Upper lobe of left lung (tissue), 6 donors: ENCODE measurements at regions not wholly inside any gene's neighbourhood (a gene's known extent, or its start where the extent isn't known, plus 50 kb on each side); places are given as distances from the start of the nearest gene placed in this dataset.
"Not testable (repeated sequence)": the region's sequence is repeated elsewhere in the genome, so short reads cannot be mapped to it uniquely, and the experiment has no call there.

ENCODE experiments used
- ATAC-seq, 2 donors: fragments of 200-7000 bp; cut with Tn5 transposase; one replicate each; pipeline ENCODE4 v1.9.1; 2022; ENCODE audit warnings: mild to moderate bottlenecking in 2 of 2, moderate library complexity in 2 of 2; ENCODE audit not compliant: low FRiP score in 2 of 2
- DNase-seq, 2 donors: peaks; one replicate each; pipeline ENCODE4 v3.0.0-alpha.2; 2019 to 2020
- H3K27ac ChIP-seq, 4 donors: fragments of 200-600 bp; sonication (generic); one replicate each; pipeline ENCODE4 v1.5.1; 2016 to 2019
- H3K27me3 ChIP-seq, 4 donors: fragments of 200-600 bp; sonication (generic); one replicate each; pipeline ENCODE4 v1.5.1; 2017 to 2019
- H3K36me3 ChIP-seq, 4 donors: fragments of 200-600 bp; sonication (generic); one replicate each; pipeline ENCODE4 v1.5.1; 2016 to 2019
- H3K4me1 ChIP-seq, 4 donors: fragments of 200-600 bp; sonication (generic); one replicate each; pipeline ENCODE4 v1.5.1; 2018 to 2019
- H3K4me3 ChIP-seq, 4 donors: fragments of 200-600 bp; sonication (generic); one replicate each; pipeline ENCODE4 v1.5.1; 2017 to 2019; ENCODE audit warnings: mild to moderate bottlenecking in 2 of 4, moderate library complexity in 1 of 4
- H3K9me3 ChIP-seq, 4 donors: fragments of 200-600 bp; sonication (generic); one replicate each; pipeline ENCODE4 v1.5.1; 2018 to 2019
- CTCF ChIP-seq, 6 experiments: fragments of 450-650 bp in 4 of 6; fragments of 200-600 bp in 2 of 6; sonication (generic) in 2 of 6; IDR thresholded peaks; one replicate each; pipeline ENCODE4 v1.5.1; 2016 to 2019; ENCODE audit warnings: antibody characterized with exemption in 6 of 6
- EP300 ChIP-seq, 4 donors: sonication (generic); formaldehyde crosslinking; IDR thresholded peaks; one replicate each; pipeline ENCODE4 v1.5.1; 2017; ENCODE audit warnings: antibody characterized with exemption in 4 of 4, control low read depth in 2 of 4
- POLR2A ChIP-seq, 4 donors: fragments of 450-650 bp; IDR thresholded peaks; one replicate each; pipeline ENCODE4 v1.5.1; 2016 to 2017; ENCODE audit warnings: antibody characterized with exemption in 4 of 4, mild to moderate bottlenecking in 2 of 4
- POLR2AphosphoS5 ChIP-seq, 2 donors: sonication (generic); formaldehyde crosslinking; IDR thresholded peaks; one replicate each; pipeline ENCODE4 v1.5.1; 2017; ENCODE audit warnings: antibody characterized with exemption in 2 of 2
- WGBS, 2 donors: methylation state at CpG; one replicate each; pipeline ENCODE4 v1.1.5; 2017 to 2018; 5-methylcytosine and 5-hydroxymethylcytosine counted together
- donor health status: DM: no; HTN: no; CAD: no; lungs with moderate emphysema.
- donor health status: DM: no; HTN: yes; CAD: no; lungs with severe emphysema.

- no peak overlapping the region for H3K27ac ChIP-seq
- H3K36me3 ChIP-seq = no peaks in the 10 kb centered on the region
- WGBS, 2 donors = 40 to 42% methylated on average over 2 of the region's 2 CpGs
- peaks cover 0 to 4% (median 0%) of the 10 kb centered on the region in 4 donors for H3K9me3 ChIP-seq
- DNase-seq (no peak), ATAC-seq (no peak)
- TF ChIP-seq POLR2AphosphoS5 (IDR thresholded peaks at IDR 0.05) (no peak), EP300 (IDR thresholded peaks at IDR 0.05) (no peak), POLR2A (IDR thresholded peaks at IDR 0.05) (no peak), CTCF (IDR thresholded peaks at IDR 0.05) (no peak)
- H3K4me3 ChIP-seq = no peak overlapping the region
- H3K4me1 ChIP-seq = no peaks in the 10 kb centered on the region
- no peaks in the 10 kb centered on the region for H3K27me3 ChIP-seq
These were observed 318.7 kb upstream of the TECRL start for GRCh38 chr4:64727960-64728359.

GRCh38 chr4:64727391-64727790, 318.1 kb upstream of the TECRL start:
- not testable (repeated sequence) for H3K4me3 ChIP-seq, H3K27me3 ChIP-seq, H3K36me3 ChIP-seq, H3K9me3 ChIP-seq, H3K27ac ChIP-seq, DNase-seq, ATAC-seq, H3K4me1 ChIP-seq
- WGBS, 2 donors = 69 to 77% methylated on average over 5 of the region's 5 CpGs

GRCh38 chr4:64724689-64725088, 315.4 kb upstream of the TECRL start:
- H3K27me3 ChIP-seq = no peaks in the 10 kb centered on the region
- no peak for TF ChIP-seq POLR2A (IDR thresholded peaks at IDR 0.05)
- TF ChIP-seq POLR2AphosphoS5 (IDR thresholded peaks at IDR 0.05) = no peak
- no peak for TF ChIP-seq CTCF (IDR thresholded peaks at IDR 0.05)
- no peak for TF ChIP-seq EP300 (IDR thresholded peaks at IDR 0.05)
- H3K27ac ChIP-seq = no peak overlapping the region
- H3K4me3 ChIP-seq = no peak overlapping the region
- no peaks in the 10 kb centered on the region for H3K36me3 ChIP-seq
- DNase-seq (peak in 1 of 2 donors; percentile 1), ATAC-seq (no peak)
- H3K4me1 ChIP-seq = no peaks in the 10 kb centered on the region
- 83 to 94% methylated on average over 5 to 9 of the region's 9 CpGs for WGBS, 2 donors
- no peaks in the 10 kb centered on the region for H3K9me3 ChIP-seq

- TF ChIP-seq CTCF (IDR thresholded peaks at IDR 0.05) (no peak), POLR2A (IDR thresholded peaks at IDR 0.05) (no peak)
- no peaks in the 10 kb centered on the region for H3K27me3 ChIP-seq
- H3K4me3 ChIP-seq = no peak overlapping the region
- ATAC-seq = no peak
- WGBS, 2 donors = 77% methylated on average over 3 of the region's 3 CpGs
- H3K27ac ChIP-seq = no peak overlapping the region
- no peaks in the 10 kb centered on the region for H3K4me1 ChIP-seq
- no peaks in the 10 kb centered on the region for H3K36me3 ChIP-seq
- no peaks in the 10 kb centered on the region for H3K9me3 ChIP-seq
- no peak for DNase-seq
These were observed 311.9 kb upstream of the TECRL start for GRCh38 chr4:64721106-64721505.

- Histone ChIP-seq H3K36me3 (no peaks in the 10 kb centered on the region), H3K27me3 (no peaks in the 10 kb centered on the region), H3K9me3 (no peaks in the 10 kb centered on the region), H3K4me1 (no peaks in the 10 kb centered on the region), H3K4me3 (no peak overlapping the region), H3K27ac (no peak overlapping the region)
- no peak for ATAC-seq
- TF ChIP-seq EP300 (IDR thresholded peaks at IDR 0.05) = no peak
- DNase-seq = no peak
- WGBS, 2 donors = 77 to 84% methylated on average over 3 of the region's 3 CpGs
These were observed 308.8 kb upstream of the TECRL start for GRCh38 chr4:64718091-64718490.

- TF ChIP-seq POLR2A (IDR thresholded peaks at IDR 0.05) (no peak), POLR2AphosphoS5 (IDR thresholded peaks at IDR 0.05) (no peak), EP300 (IDR thresholded peaks at IDR 0.05) (no peak), CTCF (IDR thresholded peaks at IDR 0.05) (no peak)
- H3K4me3 ChIP-seq = no peak overlapping the region
- no peaks in the 10 kb centered on the region for H3K27me3 ChIP-seq
- ATAC-seq = no peak
- no peak for DNase-seq
- no peak overlapping the region for H3K27ac ChIP-seq
- H3K9me3 ChIP-seq = no peaks in the 10 kb centered on the region
- H3K4me1 ChIP-seq = no peaks in the 10 kb centered on the region
- H3K36me3 ChIP-seq = no peaks in the 10 kb centered on the region
These were observed 306.5 kb upstream of the TECRL start for GRCh38 chr4:64715741-64716140.
